Lower leg skin (tissue), 4 donors: ENCODE measurements at regions not wholly inside any gene's neighbourhood (a gene's known extent, or its start where the extent isn't known, plus 50 kb on each side); places are given as distances from the start of the nearest gene placed in this dataset.

Source experiments
- DNase-seq, 2 donors: peaks; one replicate each; pipeline ENCODE4 v3.0.0-alpha.2; 2019; ENCODE audit warnings: low spot score in 2 of 2
- H3K4me3 ChIP-seq: fragments of 200-600 bp; sonication (generic); 2 replicates; pipeline ENCODE4 v1.5.1; 2017; ENCODE audit warnings: mild to moderate bottlenecking, low read depth; ENCODE audit not compliant: poor library complexity, severe bottlenecking
- POLR2A ChIP-seq, 2 donors: fragments of 450-650 bp; IDR thresholded peaks; one replicate each; pipeline ENCODE4 v1.6.1; 2016 to 2017; ENCODE audit warnings: antibody characterized with exemption in 2 of 2, mild to moderate bottlenecking in 1 of 2, moderate library complexity in 1 of 2
- WGBS, 2 donors: methylation state at CpG; one replicate each; pipeline ENCODE4 v1.1.5; 2018; 5-methylcytosine and 5-hydroxymethylcytosine counted together
- intact Hi-C: fragments of 100-400 bp; cut with DNase I; formaldehyde crosslinking; loops from one replicate; pipeline ENCODE4 v1.15.0; 2023; ENCODE audit warnings: low total_unique reads
- TF ChIP-seq, protein P1 (sequence below), 3 donors: fragments of 450-650 bp; IDR thresholded peaks; one replicate each; pipeline ENCODE4 v1.5.1; 2016; ENCODE audit warnings: antibody characterized with exemption in 3 of 3, mild to moderate bottlenecking in 3 of 3, moderate library complexity in 2 of 3

DNA sequence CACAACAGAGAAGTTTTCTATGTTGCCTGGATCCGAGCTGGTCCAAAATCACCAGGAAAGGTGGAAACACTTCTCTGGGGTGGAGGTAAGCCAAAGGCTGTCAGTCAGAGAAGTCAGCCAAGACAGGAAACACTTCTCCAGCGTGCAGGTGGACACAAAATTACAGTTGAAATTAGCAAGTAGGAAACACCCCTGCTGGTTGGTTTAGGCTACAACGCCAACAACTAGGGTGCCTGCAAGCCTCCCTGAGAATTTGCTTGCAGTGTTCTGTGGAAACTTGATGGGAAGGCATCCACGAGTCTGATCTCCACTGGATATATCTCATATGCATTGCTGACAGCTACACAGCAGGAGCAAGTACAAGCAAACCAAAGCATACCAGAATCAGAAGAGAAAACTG is 600.5 kb downstream of the RERGL start:
- no peak overlapping the region for H3K4me3 ChIP-seq
- 69 to 73% methylated on average over 4 of the region's 4 CpGs for WGBS, 2 donors
- TF ChIP-seq POLR2A (IDR thresholded peaks at IDR 0.05) = no peak
- TF ChIP-seq, protein P1, sequence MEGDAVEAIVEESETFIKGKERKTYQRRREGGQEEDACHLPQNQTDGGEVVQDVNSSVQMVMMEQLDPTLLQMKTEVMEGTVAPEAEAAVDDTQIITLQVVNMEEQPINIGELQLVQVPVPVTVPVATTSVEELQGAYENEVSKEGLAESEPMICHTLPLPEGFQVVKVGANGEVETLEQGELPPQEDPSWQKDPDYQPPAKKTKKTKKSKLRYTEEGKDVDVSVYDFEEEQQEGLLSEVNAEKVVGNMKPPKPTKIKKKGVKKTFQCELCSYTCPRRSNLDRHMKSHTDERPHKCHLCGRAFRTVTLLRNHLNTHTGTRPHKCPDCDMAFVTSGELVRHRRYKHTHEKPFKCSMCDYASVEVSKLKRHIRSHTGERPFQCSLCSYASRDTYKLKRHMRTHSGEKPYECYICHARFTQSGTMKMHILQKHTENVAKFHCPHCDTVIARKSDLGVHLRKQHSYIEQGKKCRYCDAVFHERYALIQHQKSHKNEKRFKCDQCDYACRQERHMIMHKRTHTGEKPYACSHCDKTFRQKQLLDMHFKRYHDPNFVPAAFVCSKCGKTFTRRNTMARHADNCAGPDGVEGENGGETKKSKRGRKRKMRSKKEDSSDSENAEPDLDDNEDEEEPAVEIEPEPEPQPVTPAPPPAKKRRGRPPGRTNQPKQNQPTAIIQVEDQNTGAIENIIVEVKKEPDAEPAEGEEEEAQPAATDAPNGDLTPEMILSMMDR (IDR thresholded peaks at IDR 0.05) = no peak
- DNase-seq = no peak
- intact Hi-C loops = no loop called here

DNA sequence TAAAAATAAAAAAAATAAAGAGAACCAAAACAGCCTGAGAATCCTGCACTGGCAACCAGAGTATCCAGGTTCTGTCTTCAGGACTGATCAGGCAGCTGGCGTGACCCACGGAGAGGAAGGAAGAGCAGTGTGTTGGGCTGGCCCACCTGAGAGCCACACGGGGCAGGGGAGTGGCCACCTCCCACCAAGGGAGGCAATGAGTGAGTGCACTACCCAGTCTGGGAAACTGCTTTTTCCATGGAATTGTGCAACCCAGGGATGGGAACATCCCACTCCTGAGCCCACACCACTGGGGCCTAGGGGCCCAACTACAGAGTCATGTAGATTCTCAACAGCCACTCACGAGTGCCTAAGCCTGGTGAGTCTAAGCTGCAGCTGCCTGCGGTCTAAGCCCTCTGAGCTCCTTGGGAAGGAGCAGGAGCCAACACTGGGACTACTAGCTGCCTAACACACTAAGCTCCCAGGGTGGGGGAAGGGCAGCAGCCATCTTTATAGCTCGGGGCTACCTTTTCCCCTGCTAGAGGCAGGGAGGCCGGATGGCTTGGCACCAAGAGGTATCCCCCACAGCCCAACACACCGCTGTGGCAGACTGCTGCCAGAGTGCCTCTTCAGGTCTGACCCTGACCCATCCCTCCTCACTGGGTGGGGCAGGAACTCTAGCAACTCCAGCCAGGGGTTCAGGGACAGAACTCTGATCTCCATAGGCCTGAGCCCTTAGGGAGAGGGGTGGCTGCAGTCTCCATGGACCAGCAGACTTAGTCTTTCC is 610.9 kb downstream of the RERGL start:
- 90 to 91% methylated on average over 8 of the region's 8 CpGs for WGBS, 2 donors
- H3K4me3 ChIP-seq = no peak overlapping the region
- no peak for TF ChIP-seq POLR2A (IDR thresholded peaks at IDR 0.05)
- TF ChIP-seq, protein P1 (IDR thresholded peaks at IDR 0.05) = no peak
- DNase-seq = no peak
- intact Hi-C loops = no loop called here

DNA sequence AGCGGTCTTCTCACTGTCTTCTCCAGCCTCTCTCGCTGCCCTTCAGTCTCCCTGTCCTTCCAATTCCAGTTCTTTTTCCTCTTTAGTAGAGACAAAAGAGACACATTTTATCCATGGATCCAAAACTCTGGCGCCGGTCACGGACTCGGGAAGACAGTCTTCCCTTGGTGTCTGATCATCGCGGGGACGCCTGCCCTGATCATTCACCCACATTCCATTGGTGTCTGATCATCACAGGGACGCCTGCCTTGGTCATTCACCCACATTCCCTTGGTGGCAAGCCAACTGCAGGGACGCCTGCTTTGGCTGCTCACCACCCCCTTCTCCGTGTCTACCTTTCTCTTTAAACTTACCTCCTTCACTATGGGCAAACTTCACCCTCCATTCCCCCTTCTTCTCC is 619.5 kb downstream of the RERGL start:
- no peak overlapping the region for H3K4me3 ChIP-seq
- intact Hi-C loops = no loop called here
- WGBS, 2 donors = 93 to 96% methylated on average over 12 of the region's 12 CpGs
- no peak for DNase-seq
- TF ChIP-seq, protein P1 (IDR thresholded peaks at IDR 0.05) = no peak
- no peak for TF ChIP-seq POLR2A (IDR thresholded peaks at IDR 0.05)

DNA sequence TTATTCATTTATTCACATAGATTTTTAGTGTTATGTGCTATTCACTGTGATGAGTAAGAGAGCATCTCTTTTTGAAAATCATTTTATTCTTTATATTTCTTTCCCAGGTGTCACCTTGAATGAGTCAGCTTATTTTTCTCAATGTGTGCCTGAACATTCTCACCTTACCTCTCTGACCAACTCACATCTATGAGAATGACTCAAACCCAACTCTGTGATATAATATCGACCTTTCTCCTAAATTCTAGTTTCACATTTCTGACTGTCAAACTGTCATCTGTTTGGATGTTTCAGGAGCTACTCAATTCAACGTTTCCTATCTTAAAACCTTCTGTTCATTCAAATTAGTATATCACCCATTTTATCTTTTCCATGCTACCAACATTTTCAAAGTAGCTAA is 630.8 kb downstream of the RERGL start:
- intact Hi-C loops = no loop called here

DNA sequence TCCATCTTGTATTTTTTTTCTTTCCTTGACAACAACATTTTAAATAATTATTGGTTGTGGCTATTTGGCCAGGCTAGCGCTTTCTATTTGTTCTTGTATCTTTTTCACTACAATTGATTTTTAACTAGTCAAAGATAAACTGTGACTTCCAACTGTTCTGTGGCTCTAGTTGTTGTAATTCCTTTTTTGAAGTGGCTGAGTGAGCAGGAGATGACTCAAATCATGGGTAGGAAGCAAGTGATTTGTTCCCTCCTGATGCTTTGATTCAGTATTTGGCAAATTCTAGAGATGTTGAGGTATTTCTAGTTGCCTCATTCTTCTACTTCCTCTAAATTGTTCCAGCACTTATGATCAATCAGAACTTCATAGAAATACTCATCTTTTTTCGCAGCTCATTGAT is 633.5 kb downstream of the RERGL start:
- 39 to 49% methylated on average over 2 of the region's 2 CpGs for WGBS, 2 donors
- TF ChIP-seq, protein P1 (IDR thresholded peaks at IDR 0.05) = no peak
- TF ChIP-seq POLR2A (IDR thresholded peaks at IDR 0.05) = no peak
- no peak overlapping the region for H3K4me3 ChIP-seq
- intact Hi-C loops = no loop called here
- DNase-seq = no peak

More for the DNA sequence above, 630.8 kb downstream of the RERGL start:
- no peak for DNase-seq
- H3K4me3 ChIP-seq = no peak overlapping the region
- no peak for TF ChIP-seq POLR2A (IDR thresholded peaks at IDR 0.05)
- TF ChIP-seq, protein P1 (IDR thresholded peaks at IDR 0.05) = no peak
- WGBS, 2 donors = 57 to 63% methylated on average over 2 of the region's 2 CpGs

DNA sequence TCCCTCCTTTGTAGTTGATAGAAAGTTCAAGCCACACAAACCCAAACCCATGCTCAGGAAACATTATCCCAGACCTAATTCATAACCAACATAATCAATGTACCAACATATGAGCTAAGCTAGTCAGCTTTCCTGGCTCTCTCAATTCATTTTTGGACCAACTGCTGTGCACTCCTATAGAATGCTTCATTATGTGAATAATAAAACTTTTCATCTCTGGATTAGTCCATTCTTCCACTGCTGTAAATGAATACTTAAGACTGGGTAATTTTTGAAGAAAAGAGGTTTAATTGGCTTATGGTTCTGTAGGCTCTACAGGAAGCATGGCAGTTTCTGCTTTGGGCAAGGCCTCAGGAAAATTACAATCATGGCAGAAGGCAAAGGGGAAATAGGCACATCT is 651.9 kb downstream of the RERGL start:
- DNase-seq = no peak
- intact Hi-C loops = no loop called here
- no peak overlapping the region for H3K4me3 ChIP-seq
- TF ChIP-seq, protein P1 (IDR thresholded peaks at IDR 0.05) = no peak
- no peak for TF ChIP-seq POLR2A (IDR thresholded peaks at IDR 0.05)
